Breast epithelium (tissue), 4 donors: ENCODE measurements at regions not wholly inside any gene's neighbourhood (a gene's known extent, or its start where the extent isn't known, plus 50 kb on each side); places are given as distances from the start of the nearest gene placed in this dataset.

ENCODE experiments used
- DNase-seq, 2 donors: peaks; one replicate each; pipeline ENCODE4 v3.0.0-alpha.2; 2019; ENCODE audit warnings: low spot score in 2 of 2
- H3K27ac ChIP-seq, 2 donors: fragments of 200-600 bp; sonication (generic) in 1 of 2; one replicate each; pipeline ENCODE4 v1.5.1; 2016 to 2019; ENCODE audit warnings: mild to moderate bottlenecking in 1 of 2
- H3K27me3 ChIP-seq, 2 donors: fragments of 200-600 bp; sonication (generic) in 1 of 2; one replicate each; pipeline versions ENCODE4 v1.5.1 to v1.6.0; 2017 to 2019; ENCODE audit warnings: control low read depth in 1 of 2, mild to moderate bottlenecking in 1 of 2
- H3K36me3 ChIP-seq: fragments of 200-600 bp; one replicate; pipeline ENCODE4 v1.5.1; 2019
- H3K4me1 ChIP-seq, 2 donors: fragments of 200-600 bp; sonication (generic); one replicate each; pipeline ENCODE4 v1.5.1; 2016 to 2019; ENCODE audit warnings: control low read depth in 1 of 2
- H3K4me3 ChIP-seq, 3 donors: fragments of 200-600 bp; sonication (generic); 1 replicate in 2 of 3; 2 replicates in 1 of 3; pipeline ENCODE4 v1.5.1; 2016 to 2019; ENCODE audit warnings: mild to moderate bottlenecking in 3 of 3, moderate library complexity in 2 of 3
- H3K9me3 ChIP-seq, 2 donors: fragments of 200-600 bp; sonication (generic) in 1 of 2; one replicate each; pipeline ENCODE4 v1.5.1; 2016 to 2019; ENCODE audit warnings: control low read depth in 1 of 2
- CTCF ChIP-seq, 3 donors: fragments of 450-650 bp; IDR thresholded peaks; one replicate each; pipeline ENCODE4 v1.5.1; 2016 to 2017; ENCODE audit warnings: antibody characterized with exemption in 3 of 3, mild to moderate bottlenecking in 3 of 3, moderate library complexity in 3 of 3
- POLR2A ChIP-seq: fragments of 450-650 bp; IDR thresholded peaks from one replicate; pipeline ENCODE4 v1.6.1; 2016; ENCODE audit warnings: antibody characterized with exemption, mild to moderate bottlenecking, moderate library complexity
- POLR2AphosphoS5 ChIP-seq, 3 donors: sonication (generic); formaldehyde crosslinking; IDR thresholded peaks; one replicate each; pipeline ENCODE4 v1.6.1; 2017; ENCODE audit warnings: antibody characterized with exemption in 3 of 3
- intact Hi-C: fragments of 100-400 bp; cut with DNase I; formaldehyde crosslinking; loops from one replicate; pipeline ENCODE4 v1.15.1; 2023; ENCODE audit warnings: low total_unique reads

DNA sequence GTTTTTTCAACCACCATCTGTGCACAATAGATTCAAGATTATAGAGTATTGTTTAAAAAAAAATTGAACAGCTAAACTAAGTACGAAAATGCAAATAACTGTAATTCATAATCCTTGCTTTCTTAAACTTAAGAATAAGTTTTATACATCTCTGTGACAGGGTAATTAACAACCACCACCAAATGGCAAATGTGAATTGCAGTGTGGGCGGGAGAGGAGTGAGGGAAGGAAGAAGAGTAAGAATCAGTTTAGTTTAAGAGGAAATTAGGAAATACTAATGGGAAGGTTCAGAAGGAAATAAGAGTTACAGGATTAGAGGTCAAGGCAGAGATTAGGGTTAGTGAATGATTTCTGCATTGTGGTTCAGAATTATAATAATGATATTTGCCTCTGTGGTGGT is 430.9 kb downstream of the SPRY1 start:
- H3K27ac ChIP-seq, result no peak overlapping the region
- no peak for TF ChIP-seq POLR2A
- no peaks in the 10 kb centered on the region for H3K9me3 ChIP-seq
- no peak overlapping the region for H3K4me3 ChIP-seq
- no peaks in the 10 kb centered on the region for H3K36me3 ChIP-seq
- no peaks in the 10 kb centered on the region for H3K27me3 ChIP-seq
- no peak for DNase-seq
- intact Hi-C loops, result no loop called here
- no peaks in the 10 kb centered on the region for H3K4me1 ChIP-seq

DNA sequence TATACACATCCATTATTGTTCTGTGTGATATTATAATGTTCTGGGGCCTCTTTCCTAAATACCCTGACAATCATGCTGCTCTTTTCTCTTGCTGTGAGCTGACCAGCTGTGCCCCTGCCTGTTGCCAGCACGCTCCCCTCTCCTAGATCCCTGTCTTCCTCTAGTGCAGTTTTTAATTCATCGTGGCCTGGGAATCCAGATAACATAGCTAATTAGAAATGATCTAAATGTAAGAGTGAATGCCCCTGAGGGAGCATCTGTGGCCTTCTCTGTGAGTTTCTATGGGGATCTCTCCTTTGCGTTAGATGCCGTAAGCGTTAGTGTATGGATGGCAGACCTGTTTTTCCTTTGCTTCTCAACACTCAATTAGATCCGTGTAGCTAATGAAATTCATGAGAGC is 434.3 kb downstream of the SPRY1 start:
- H3K4me1 ChIP-seq, result no peaks in the 10 kb centered on the region
- DNase-seq, result no peak
- intact Hi-C loops, result no loop called here
- H3K36me3 ChIP-seq, result no peaks in the 10 kb centered on the region
- peak overlapping the region; percentile 57 to 89 for H3K27ac ChIP-seq
- no peak overlapping the region for H3K4me3 ChIP-seq
- no peak for TF ChIP-seq POLR2A
- no peak for TF ChIP-seq POLR2AphosphoS5 (IDR thresholded peaks at IDR 0.05)
- TF ChIP-seq CTCF (IDR thresholded peaks at IDR 0.05), result no peak
- no peaks in the 10 kb centered on the region for H3K9me3 ChIP-seq
- H3K27me3 ChIP-seq, result no peaks in the 10 kb centered on the region

- Histone ChIP-seq H3K36me3 (no peaks in the 10 kb centered on the region), H3K4me1 (no peaks in the 10 kb centered on the region), H3K27me3 (no peaks in the 10 kb centered on the region), H3K9me3 (no peaks in the 10 kb centered on the region), H3K4me3 (peak overlapping the region in 1 of 3 donors; percentile 23), H3K27ac (peak overlapping the region; percentile 57 to 89)
- TF ChIP-seq CTCF (IDR thresholded peaks at IDR 0.05) (no peak), POLR2AphosphoS5 (IDR thresholded peaks at IDR 0.05) (peak in 2 of 3 donors; percentile 76 to 82), POLR2A (no peak)
- intact Hi-C loops, result no loop called here
- no peak for DNase-seq
These were observed 435.8 kb downstream of the SPRY1 start for GRCh38 chr4:123832173-123833026.

DNA sequence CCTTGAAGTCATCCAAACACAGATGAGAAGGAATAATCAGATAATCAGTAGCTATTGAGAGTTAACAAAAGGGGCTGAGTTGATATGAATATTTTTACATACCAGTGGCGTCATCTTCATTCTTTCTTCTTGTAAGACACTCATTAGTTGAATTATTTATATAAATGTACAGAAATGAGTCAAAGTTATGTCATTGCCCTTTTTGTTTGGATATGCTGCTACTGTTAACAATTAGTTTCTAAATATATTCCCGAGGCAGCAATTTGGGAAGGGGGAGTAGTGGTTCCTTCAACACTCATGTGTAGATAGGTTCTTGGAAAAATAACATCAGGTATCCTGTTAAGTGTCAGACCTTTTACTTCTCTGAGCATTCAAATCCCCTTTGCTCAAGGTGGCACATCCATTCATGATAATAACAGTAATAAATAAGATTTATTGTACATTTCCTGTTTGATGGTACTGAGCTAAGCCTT is 436.6 kb downstream of the SPRY1 start:
- no peaks in the 10 kb centered on the region for H3K4me1 ChIP-seq
- H3K27me3 ChIP-seq, result no peaks in the 10 kb centered on the region
- no peaks in the 10 kb centered on the region for H3K9me3 ChIP-seq
- no peaks in the 10 kb centered on the region for H3K36me3 ChIP-seq
- H3K27ac ChIP-seq, result peak overlapping the region; percentile 57 to 89
- no peak for DNase-seq
- intact Hi-C loops, result no loop called here
- no peak overlapping the region for H3K4me3 ChIP-seq
- no peak for TF ChIP-seq CTCF (IDR thresholded peaks at IDR 0.05)
- no peak for TF ChIP-seq POLR2AphosphoS5 (IDR thresholded peaks at IDR 0.05)
- no peak for TF ChIP-seq POLR2A

GRCh38 chr4:123835831-123836590 is 439.4 kb downstream of the SPRY1 start:
- Histone ChIP-seq H3K4me3 (no peak overlapping the region), H3K4me1 (no peaks in the 10 kb centered on the region), H3K27me3 (no peaks in the 10 kb centered on the region), H3K36me3 (no peaks in the 10 kb centered on the region), H3K27ac (no peak overlapping the region), H3K9me3 (no peaks in the 10 kb centered on the region)
- no peak for DNase-seq
- intact Hi-C loops, result no loop called here
- TF ChIP-seq POLR2A (no peak), CTCF (IDR thresholded peaks at IDR 0.05) (no peak), POLR2AphosphoS5 (IDR thresholded peaks at IDR 0.05) (no peak)
